ENCODE measurements at regions not wholly inside any gene's neighbourhood (a gene's known extent, or its start where the extent isn't known, plus 50 kb on each side); places are given as distances from the start of the nearest gene placed in this dataset.

GRCh38 chr5:160486573-160486972, 64.9 kb downstream of the PTTG1 start:
- Histone ChIP-seq H2BK5ac (ENCODE audit: insufficient read length, low read length) (no peak overlapping the region), H3K56ac (ENCODE audit: insufficient read length, low read depth, low read length) (no peak overlapping the region), H3K9me3 (ENCODE audit: control insufficient read depth, low read depth, low read length) (no peaks in the 10 kb centered on the region), H3K23me2 (ENCODE audit: insufficient read length, low read depth, low read length, poor library complexity, severe bottlenecking) (no peaks in the 10 kb centered on the region), H3K4ac (ENCODE audit: low read depth, low read length) (no peak overlapping the region), H2AFZ (ENCODE audit: low read length) (no peak overlapping the region), H2BK120ac (ENCODE audit: low read depth, low read length, poor library complexity, severe bottlenecking) (no peak overlapping the region), H3T11ph (ENCODE audit: low read length) (no peak overlapping the region), H2BK12ac (ENCODE audit: insufficient read length, low read depth, low read length) (no peak overlapping the region), H3K9ac (ENCODE audit: extremely low read depth, insufficient read length, low read length) (no peak overlapping the region), H2AK5ac (ENCODE audit: insufficient read length, low read length) (no peak overlapping the region), H4K5ac (ENCODE audit: insufficient read length, low read depth, low read length) (no peak overlapping the region), H3K27ac (ENCODE audit: insufficient read length, low read depth, low read length) (no peak overlapping the region), H4K91ac (ENCODE audit: insufficient read length, low read depth, low read length) (no peak overlapping the region), H4K8ac (replicated peaks; ENCODE audit: insufficient read length, low read depth, low read length) (no peak overlapping the region), H2BK20ac (ENCODE audit: low read depth, low read length, poor library complexity, severe bottlenecking) (no peak overlapping the region), H3K23ac (ENCODE audit: insufficient read length, low read depth, low read length) (no peak overlapping the region), H3K4me1 (ENCODE audit: insufficient read depth, low read length) (peaks cover 8% of the 10 kb centered on the region; the same call in 1 of the 2 replicates), H3K27me3 (ENCODE audit: insufficient read depth, low read length) (no peaks in the 10 kb centered on the region), H2BK15ac (ENCODE audit: low read depth, low read length) (no peak overlapping the region), H3K4me2 (ENCODE audit: insufficient read depth, insufficient read length, low read length) (no peak overlapping the region), H3K14ac (ENCODE audit: insufficient read depth, low read length) (no peak overlapping the region), H3K79me1 (ENCODE audit: insufficient read depth, low read depth, low read length, poor library complexity, severe bottlenecking) (no peaks in the 10 kb centered on the region), H4K20me1 (ENCODE audit: control insufficient read depth, insufficient read depth, insufficient read length) (peaks cover 2% of the 10 kb centered on the region), H3K79me2 (ENCODE audit: insufficient read depth, low read length) (no peaks in the 10 kb centered on the region), H3K18ac (ENCODE audit: insufficient read length, low read depth, low read length) (no peak overlapping the region)
- Mint-ChIP-seq H3K36me3 (ENCODE audit: insufficient read depth in 1 of 3, low read depth in 3 of 3) (no peaks in the 10 kb centered on the region; a peak in 1 of 7 replicates), H3K4me1 (peaks cover 34 to 43% of the 10 kb centered on the region in 2 experiments), H3K27me3 (ENCODE audit: low read depth) (no peaks in the 10 kb centered on the region), H3K9me3 (peaks cover 0 to 2% of the 10 kb centered on the region in 2 experiments; a peak in 1 of 5 replicates), H3K27ac (no peak overlapping the region), H3K4me3 (no peak overlapping the region)
- no peak for TF ChIP-seq CTCF (conservative IDR thresholded peaks at IDR 0.05)
- DNase-seq = no peak
- WGBS (ENCODE audit: extremely low coverage, insufficient read length, low lambda C conversion rate) = no CpG with 5 or more reads among the region's 7 CpGs
